ENCODE measurements at regions not wholly inside any gene's neighbourhood (a gene's known extent, or its start where the extent isn't known, plus 50 kb on each side); places are given as distances from the start of the nearest gene placed in this dataset.

DNA sequence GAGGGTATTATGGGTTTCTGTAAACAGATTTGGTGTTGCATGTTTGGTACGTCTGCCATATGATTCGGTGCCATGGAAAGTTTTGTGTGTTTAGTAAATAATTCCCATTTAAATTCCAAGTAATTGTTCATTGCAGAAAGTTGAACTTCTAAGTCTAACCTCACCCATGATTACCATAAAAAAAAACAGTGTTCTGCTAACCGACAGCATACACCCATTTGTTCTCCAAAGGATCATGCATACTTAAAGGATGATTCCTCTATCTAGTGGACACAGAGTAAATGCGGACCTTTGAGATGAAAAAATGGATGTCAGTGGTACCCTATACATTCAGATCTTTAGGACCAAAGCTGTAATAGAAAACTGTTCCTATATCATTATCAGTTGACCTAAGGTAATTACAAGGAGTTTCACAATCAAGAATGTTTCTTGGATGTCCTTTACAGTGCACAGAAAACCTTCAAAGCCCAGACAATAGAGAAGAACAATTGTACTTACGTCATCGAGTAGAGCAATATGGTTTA, 209.9 kb downstream of the CRPPA start:
- Histone ChIP-seq H3K27ac (ENCODE audit: low read depth, low read length) (no peak overlapping the region), H3K36me3 (ENCODE audit: insufficient read depth, low read length) (no peaks in the 10 kb centered on the region), H3K27me3 (ENCODE audit: control insufficient read depth in 1 of 2, insufficient read depth in 2 of 2, low read length in 2 of 2) (no peaks in the 10 kb centered on the region), H3K4me3 (ENCODE audit: low read depth in 1 of 2, low read length in 2 of 2) (no peak overlapping the region), H3K9me3 (ENCODE audit: low read length) (no peaks in the 10 kb centered on the region), H3K9ac (ENCODE audit: low read length) (no peak overlapping the region), H3K4me1 (ENCODE audit: insufficient read depth, low read length) (no peaks in the 10 kb centered on the region)

DNA sequence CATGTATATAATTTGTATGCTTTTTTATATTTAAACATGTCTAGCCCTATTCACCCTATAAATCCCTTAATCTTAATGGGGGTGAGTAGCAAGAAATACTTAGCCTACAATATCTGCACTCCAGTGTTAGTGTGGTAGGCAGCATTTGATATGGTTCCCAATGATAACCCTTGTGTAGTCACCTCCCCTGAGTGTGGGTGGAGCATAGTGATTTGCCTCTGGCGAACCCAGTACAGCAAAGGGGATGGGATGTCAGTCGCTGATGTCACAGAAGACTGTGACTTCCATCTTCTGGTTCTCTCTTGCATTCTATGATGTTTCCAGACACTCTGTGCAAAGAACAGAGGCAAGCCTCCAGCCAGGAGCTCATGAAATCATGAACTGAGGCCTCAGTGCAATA, 211.2 kb downstream of the CRPPA start:
- Histone ChIP-seq H3K36me3 (ENCODE audit: insufficient read depth, low read length) (no peaks in the 10 kb centered on the region), H3K4me1 (ENCODE audit: insufficient read depth, low read length) (no peaks in the 10 kb centered on the region), H3K4me3 (ENCODE audit: low read depth in 1 of 2, low read length in 2 of 2) (no peak overlapping the region), H3K27ac (ENCODE audit: low read depth, low read length) (no peak overlapping the region), H3K27me3 (ENCODE audit: control insufficient read depth in 1 of 2, insufficient read depth in 2 of 2, low read length in 2 of 2) (no peaks in the 10 kb centered on the region), H3K9ac (ENCODE audit: low read length) (no peak overlapping the region), H3K9me3 (ENCODE audit: low read length) (no peaks in the 10 kb centered on the region)

DNA sequence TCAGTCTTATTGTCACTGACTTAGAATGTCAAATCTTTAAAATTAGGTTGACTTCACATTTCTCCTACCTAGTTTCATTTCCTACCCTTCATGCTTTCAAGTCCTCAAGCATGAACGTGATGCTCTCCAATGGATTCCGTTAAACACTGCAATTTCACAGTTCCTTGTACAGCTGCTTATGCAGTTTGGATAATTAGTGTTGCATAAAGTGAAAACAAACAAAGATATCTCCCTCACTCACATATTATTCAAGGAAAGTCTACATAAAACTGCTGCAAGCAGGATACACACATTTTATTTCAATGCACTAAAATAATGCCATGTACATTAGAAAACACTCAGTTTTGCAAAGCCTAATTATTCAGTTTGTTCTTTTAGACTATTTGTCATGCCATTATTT, 214.0 kb downstream of the CRPPA start:
- Histone ChIP-seq H3K9me3 (ENCODE audit: low read length) (no peaks in the 10 kb centered on the region), H3K4me1 (ENCODE audit: insufficient read depth, low read length) (no peaks in the 10 kb centered on the region), H3K27ac (ENCODE audit: low read depth, low read length) (no peak overlapping the region), H3K27me3 (ENCODE audit: control insufficient read depth in 1 of 2, insufficient read depth in 2 of 2, low read length in 2 of 2) (no peaks in the 10 kb centered on the region), H3K36me3 (ENCODE audit: insufficient read depth, low read length) (no peaks in the 10 kb centered on the region), H3K4me3 (ENCODE audit: low read depth in 1 of 2, low read length in 2 of 2) (no peak overlapping the region), H3K9ac (ENCODE audit: low read length) (no peak overlapping the region)

DNA sequence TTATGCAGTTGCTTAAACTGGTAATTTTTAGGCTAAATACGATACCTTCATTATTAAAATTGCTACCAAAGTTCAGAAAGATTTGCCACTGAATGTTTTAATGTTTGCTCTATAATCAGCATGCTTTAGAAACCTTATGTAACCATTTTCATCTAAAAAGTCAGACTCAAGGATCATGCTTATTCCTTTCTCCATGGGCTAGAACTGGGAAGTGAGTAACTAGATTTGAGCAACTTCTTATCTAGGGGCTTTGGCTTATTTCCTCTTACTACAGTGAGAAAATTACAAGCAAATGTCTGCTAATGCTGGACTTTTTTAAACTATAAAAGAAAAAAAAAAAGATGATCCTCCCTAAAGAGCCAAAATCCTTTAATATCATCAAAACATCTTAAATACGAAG, 215.9 kb downstream of the CRPPA start:
- Histone ChIP-seq H3K9me3 (ENCODE audit: low read length) (no peaks in the 10 kb centered on the region), H3K27ac (ENCODE audit: low read depth, low read length) (no peak overlapping the region)

DNA sequence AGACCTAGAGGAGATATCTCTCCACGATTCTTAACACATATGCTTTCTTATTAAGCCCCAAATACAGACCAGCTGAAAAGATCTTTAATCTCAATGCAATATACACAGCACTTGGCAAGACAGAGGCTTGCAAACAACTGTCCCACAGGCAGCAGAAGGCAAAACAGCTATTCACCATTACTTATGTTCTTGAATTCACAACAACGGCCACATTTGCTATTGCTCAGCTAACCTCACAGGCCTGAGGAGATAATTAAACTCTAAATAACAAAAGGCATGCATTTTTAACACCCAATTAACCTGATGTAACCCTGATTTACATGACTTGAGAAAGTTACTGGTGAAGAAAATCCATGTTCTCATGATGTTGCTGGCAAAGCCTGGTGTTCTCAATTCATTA, 216.4 kb downstream of the CRPPA start:
- H3K27me3 ChIP-seq (ENCODE audit: control insufficient read depth in 1 of 2, insufficient read depth in 2 of 2, low read length in 2 of 2): no peaks in the 10 kb centered on the region
- H3K36me3 ChIP-seq (ENCODE audit: insufficient read depth, low read length): no peaks in the 10 kb centered on the region
- no peak overlapping the region for H3K9ac ChIP-seq (ENCODE audit: low read length)
- H3K27ac ChIP-seq (ENCODE audit: low read depth, low read length): no peak overlapping the region
- no peaks in the 10 kb centered on the region for H3K4me1 ChIP-seq (ENCODE audit: insufficient read depth, low read length)
- H3K9me3 ChIP-seq (ENCODE audit: low read length): no peaks in the 10 kb centered on the region
- no peak overlapping the region for H3K4me3 ChIP-seq (ENCODE audit: low read depth in 1 of 2, low read length in 2 of 2)

More for the DNA sequence above, 215.9 kb downstream of the CRPPA start:
- no peaks in the 10 kb centered on the region for H3K36me3 ChIP-seq (ENCODE audit: insufficient read depth, low read length)
- no peaks in the 10 kb centered on the region for H3K4me1 ChIP-seq (ENCODE audit: insufficient read depth, low read length)
- no peaks in the 10 kb centered on the region for H3K27me3 ChIP-seq (ENCODE audit: control insufficient read depth in 1 of 2, insufficient read depth in 2 of 2, low read length in 2 of 2)
- H3K9ac ChIP-seq (ENCODE audit: low read length): no peak overlapping the region
- H3K4me3 ChIP-seq (ENCODE audit: low read depth in 1 of 2, low read length in 2 of 2): no peak overlapping the region

DNA sequence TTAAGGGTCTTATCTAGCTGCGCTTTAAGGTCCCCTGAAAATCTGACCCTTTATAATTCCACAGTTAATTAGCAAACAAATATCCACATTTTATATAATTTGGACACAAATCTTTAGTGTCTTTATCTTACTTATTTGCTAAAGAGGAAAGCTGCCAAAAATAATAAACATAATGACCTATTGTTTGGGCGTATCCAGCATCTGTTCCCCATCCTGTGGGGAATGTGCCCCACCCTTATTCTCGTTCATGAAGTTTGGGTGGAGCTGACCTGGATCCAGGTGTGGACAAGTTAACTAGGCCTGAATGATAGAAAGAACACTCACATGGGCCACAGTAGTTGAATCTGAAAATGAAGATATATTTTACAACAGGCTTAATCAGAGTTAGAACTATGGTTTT, 218.3 kb downstream of the CRPPA start:
- Histone ChIP-seq H3K4me3 (ENCODE audit: low read depth in 1 of 2, low read length in 2 of 2) (no peak overlapping the region), H3K4me1 (ENCODE audit: insufficient read depth, low read length) (no peaks in the 10 kb centered on the region), H3K27me3 (ENCODE audit: control insufficient read depth in 1 of 2, insufficient read depth in 2 of 2, low read length in 2 of 2) (no peaks in the 10 kb centered on the region), H3K9ac (ENCODE audit: low read length) (no peak overlapping the region), H3K9me3 (ENCODE audit: low read length) (no peaks in the 10 kb centered on the region), H3K27ac (ENCODE audit: low read depth, low read length) (no peak overlapping the region), H3K36me3 (ENCODE audit: insufficient read depth, low read length) (no peaks in the 10 kb centered on the region)

DNA sequence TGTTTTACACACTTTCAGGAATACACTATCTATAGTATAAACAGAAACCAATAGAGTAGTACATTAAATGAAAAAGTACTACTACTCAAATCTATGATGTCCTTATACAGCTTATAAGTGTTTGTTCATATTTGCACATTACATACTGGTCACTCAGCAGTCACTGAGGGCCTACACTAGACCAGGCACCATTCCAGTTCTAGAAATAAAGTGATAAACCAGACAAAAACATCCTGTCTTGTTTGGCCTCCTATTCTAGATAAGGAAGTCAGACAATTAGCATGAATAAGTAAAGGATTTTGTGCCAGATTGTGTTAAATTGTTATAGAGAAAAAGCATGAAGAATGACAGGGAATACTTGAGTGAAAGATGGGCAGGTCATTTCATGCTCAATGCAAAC, 219.0 kb downstream of the CRPPA start:
- Histone ChIP-seq H3K9ac (ENCODE audit: low read length) (no peak overlapping the region), H3K27me3 (ENCODE audit: control insufficient read depth in 1 of 2, insufficient read depth in 2 of 2, low read length in 2 of 2) (no peaks in the 10 kb centered on the region), H3K27ac (ENCODE audit: low read depth, low read length) (no peak overlapping the region), H3K36me3 (ENCODE audit: insufficient read depth, low read length) (no peaks in the 10 kb centered on the region), H3K4me1 (ENCODE audit: insufficient read depth, low read length) (no peaks in the 10 kb centered on the region), H3K9me3 (ENCODE audit: low read length) (no peaks in the 10 kb centered on the region), H3K4me3 (ENCODE audit: low read depth in 1 of 2, low read length in 2 of 2) (no peak overlapping the region)

DNA sequence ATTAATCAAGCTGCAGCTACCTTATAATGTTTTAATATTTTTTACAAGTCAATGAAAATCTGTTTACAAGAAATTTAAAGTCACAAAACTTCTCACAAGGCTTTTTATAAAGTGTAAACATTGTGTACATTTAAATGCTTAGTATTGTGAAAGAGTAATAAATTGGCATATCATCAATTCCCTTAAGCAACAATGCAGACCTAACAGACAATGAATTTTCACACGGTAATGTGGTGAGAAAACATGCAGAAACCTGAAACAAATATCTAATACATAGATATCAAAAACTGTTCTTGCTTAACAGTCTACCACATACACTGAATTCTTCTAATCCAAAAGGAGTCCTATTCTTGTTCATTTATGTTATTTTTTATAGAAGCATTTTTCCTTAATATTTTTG, 220.7 kb downstream of the CRPPA start:
- Histone ChIP-seq H3K27ac (ENCODE audit: low read depth, low read length) (no peak overlapping the region), H3K4me3 (ENCODE audit: low read depth in 1 of 2, low read length in 2 of 2) (no peak overlapping the region), H3K27me3 (ENCODE audit: control insufficient read depth in 1 of 2, insufficient read depth in 2 of 2, low read length in 2 of 2) (no peaks in the 10 kb centered on the region), H3K4me1 (ENCODE audit: insufficient read depth, low read length) (no peaks in the 10 kb centered on the region), H3K9ac (ENCODE audit: low read length) (no peak overlapping the region), H3K9me3 (ENCODE audit: low read length) (no peaks in the 10 kb centered on the region), H3K36me3 (ENCODE audit: insufficient read depth, low read length) (no peaks in the 10 kb centered on the region)

DNA sequence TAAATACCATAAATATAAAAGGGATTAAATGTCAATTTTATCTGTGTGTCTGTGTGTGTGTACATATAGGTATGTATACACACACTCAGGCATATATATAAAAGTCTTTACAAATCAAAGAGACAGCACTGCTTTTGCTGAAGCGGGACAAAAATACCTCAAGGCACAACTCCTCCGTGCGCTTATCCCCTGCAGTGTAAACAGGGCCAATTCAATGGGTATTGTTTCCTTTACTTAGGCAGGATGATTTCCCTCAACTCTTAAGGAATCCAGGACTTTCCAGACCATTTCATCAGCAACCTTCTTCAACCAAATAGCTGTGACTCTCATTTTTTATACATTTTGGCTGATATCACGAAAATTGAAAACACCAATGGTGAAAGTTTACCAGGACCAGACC, 227.7 kb downstream of the CRPPA start:
- H3K4me1 ChIP-seq (ENCODE audit: insufficient read depth, low read length): no peaks in the 10 kb centered on the region
- no peak overlapping the region for H3K4me3 ChIP-seq (ENCODE audit: low read depth in 1 of 2, low read length in 2 of 2)
- H3K27ac ChIP-seq (ENCODE audit: low read depth, low read length): no peak overlapping the region

DNA sequence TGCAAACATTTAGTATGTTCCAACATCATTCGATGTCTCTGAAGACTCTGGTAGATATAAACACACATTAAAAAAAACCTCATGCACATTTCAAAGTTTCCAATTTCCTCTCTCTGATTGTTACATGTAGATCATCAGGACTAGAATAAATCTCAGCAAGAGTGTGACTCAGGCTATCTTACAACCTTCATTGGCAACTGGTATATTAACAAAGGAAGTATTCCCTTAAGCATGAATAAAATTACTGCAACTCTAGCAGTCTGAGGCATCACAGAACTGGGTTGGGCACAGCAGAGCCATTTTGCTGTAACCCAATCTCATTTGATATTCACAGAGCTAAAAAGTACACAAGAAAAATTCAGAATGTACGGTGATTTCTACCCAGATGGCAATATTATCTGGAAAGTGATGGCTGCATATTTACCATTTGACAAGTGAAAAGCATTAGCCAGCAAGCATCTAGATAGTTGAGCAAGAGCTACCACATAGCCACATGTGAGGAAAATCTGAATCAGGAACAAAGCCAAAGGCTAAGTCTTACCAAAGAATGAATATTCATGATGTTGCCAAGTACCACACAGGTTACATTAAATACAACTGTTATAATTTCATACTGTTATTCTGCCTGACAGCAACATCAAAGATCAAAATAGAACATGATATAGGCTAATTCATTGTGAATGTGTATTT, 232.2 kb downstream of the CRPPA start:
- no peaks in the 10 kb centered on the region for H3K4me1 ChIP-seq (ENCODE audit: insufficient read depth, low read length)
- no peaks in the 10 kb centered on the region for H3K9me3 ChIP-seq (ENCODE audit: low read length)
- H3K36me3 ChIP-seq (ENCODE audit: insufficient read depth, low read length): no peaks in the 10 kb centered on the region
- no peak overlapping the region for H3K27ac ChIP-seq (ENCODE audit: low read depth, low read length)
- no peak overlapping the region for H3K4me3 ChIP-seq (ENCODE audit: low read depth in 1 of 2, low read length in 2 of 2)
- no peak overlapping the region for H3K9ac ChIP-seq (ENCODE audit: low read length)
- no peaks in the 10 kb centered on the region for H3K27me3 ChIP-seq (ENCODE audit: control insufficient read depth in 1 of 2, insufficient read depth in 2 of 2, low read length in 2 of 2)

More for the DNA sequence above, 227.7 kb downstream of the CRPPA start:
- no peak overlapping the region for H3K9ac ChIP-seq (ENCODE audit: low read length)
- H3K9me3 ChIP-seq (ENCODE audit: low read length): no peaks in the 10 kb centered on the region
- no peaks in the 10 kb centered on the region for H3K36me3 ChIP-seq (ENCODE audit: insufficient read depth, low read length)
- H3K27me3 ChIP-seq (ENCODE audit: control insufficient read depth in 1 of 2, insufficient read depth in 2 of 2, low read length in 2 of 2): no peaks in the 10 kb centered on the region

DNA sequence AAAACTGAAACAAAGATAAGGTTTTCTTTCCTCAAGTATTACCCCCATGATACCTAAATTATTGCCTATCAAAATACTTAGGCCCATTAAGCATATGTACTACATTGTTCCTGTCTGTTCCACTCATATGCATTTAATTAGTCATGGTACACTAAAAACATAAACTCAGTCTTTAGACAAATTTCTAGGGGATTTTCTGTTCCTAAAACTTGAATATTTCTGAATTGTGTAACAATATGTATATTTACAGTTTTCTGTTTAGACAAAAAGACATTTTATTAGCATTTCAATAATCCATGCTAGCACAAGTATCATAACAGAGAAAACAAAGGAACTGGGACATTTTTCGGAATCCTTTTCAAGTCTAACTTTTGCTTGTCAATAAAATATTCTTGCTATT, 234.2 kb downstream of the CRPPA start:
- H3K9me3 ChIP-seq (ENCODE audit: low read length): no peaks in the 10 kb centered on the region
- H3K27me3 ChIP-seq (ENCODE audit: control insufficient read depth in 1 of 2, insufficient read depth in 2 of 2, low read length in 2 of 2): no peaks in the 10 kb centered on the region
- H3K36me3 ChIP-seq (ENCODE audit: insufficient read depth, low read length): no peaks in the 10 kb centered on the region
- no peak overlapping the region for H3K27ac ChIP-seq (ENCODE audit: low read depth, low read length)
- no peaks in the 10 kb centered on the region for H3K4me1 ChIP-seq (ENCODE audit: insufficient read depth, low read length)
- H3K9ac ChIP-seq (ENCODE audit: low read length): no peak overlapping the region
- H3K4me3 ChIP-seq (ENCODE audit: low read depth in 1 of 2, low read length in 2 of 2): no peak overlapping the region

DNA sequence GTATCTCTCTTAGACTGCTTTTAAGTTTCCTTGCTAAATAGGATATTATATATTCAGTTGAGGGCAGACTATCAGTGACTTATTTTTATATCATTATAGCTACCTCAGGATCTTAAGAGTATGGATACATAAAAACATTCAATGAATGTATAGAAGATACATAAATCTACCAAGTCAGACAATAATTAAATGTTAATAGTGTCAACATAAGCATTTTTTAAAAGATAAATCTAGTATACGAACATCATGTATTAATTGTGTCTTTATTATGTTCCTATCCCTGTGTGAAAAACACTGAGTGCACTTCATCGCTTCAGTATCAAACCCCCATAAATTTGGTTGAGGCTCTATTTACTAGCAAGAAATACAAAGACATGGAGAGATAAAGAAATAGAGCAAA, 242.8 kb downstream of the CRPPA start:
- no peaks in the 10 kb centered on the region for H3K36me3 ChIP-seq (ENCODE audit: insufficient read depth, low read length)
- H3K4me3 ChIP-seq (ENCODE audit: low read depth in 1 of 2, low read length in 2 of 2): no peak overlapping the region
- no peak overlapping the region for H3K27ac ChIP-seq (ENCODE audit: low read depth, low read length)
- no peaks in the 10 kb centered on the region for H3K9me3 ChIP-seq (ENCODE audit: low read length)
- no peak overlapping the region for H3K9ac ChIP-seq (ENCODE audit: low read length)
- H3K4me1 ChIP-seq (ENCODE audit: insufficient read depth, low read length): no peaks in the 10 kb centered on the region
- H3K27me3 ChIP-seq (ENCODE audit: control insufficient read depth in 1 of 2, insufficient read depth in 2 of 2, low read length in 2 of 2): no peaks in the 10 kb centered on the region
